ENCODE measurements at regions not wholly inside any gene's neighbourhood (a gene's known extent, or its start where the extent isn't known, plus 50 kb on each side); places are given as distances from the start of the nearest gene placed in this dataset.

- TF ChIP-seq CTCF (IDR thresholded peaks at IDR 0.05) (no peak), POLR2AphosphoS5 (IDR thresholded peaks at IDR 0.05) (no peak), POLR2A (IDR thresholded peaks at IDR 0.05) (no peak), EP300 (IDR thresholded peaks at IDR 0.05) (no peak)
Measured at GRCh38 chrY:7860781-7861614, 949.4 kb upstream of the AMELY start.

Measured in gastroesophageal sphincter (tissue), 3 donors.